Lung (tissue), 11 donors: ENCODE measurements at regions not wholly inside any gene's neighbourhood (a gene's known extent, or its start where the extent isn't known, plus 50 kb on each side); places are given as distances from the start of the nearest gene placed in this dataset.
A peak's percentile ranks its signal among the peaks of the same experiment; 100 is the strongest.
"Not testable (repeated sequence)": the region's sequence is repeated elsewhere in the genome, so short reads cannot be mapped to it uniquely, and the experiment has no call there.

Source experiments
- ATAC-seq: fragments of 200-7000 bp; cut with Tn5 transposase; one replicate; pipeline ENCODE4 v1.9.1; 2020; ENCODE audit warnings: moderate number of reproducible peaks; ENCODE audit not compliant: insufficient read depth, low FRiP score
- DNase-seq, 3 donors: peaks; one replicate each; pipeline ENCODE4 v3.0.0-alpha.2; 2013 to 2017
- H3K27ac ChIP-seq, 2 donors: one replicate each; pipeline ENCODE4 v1.5.1; 2013; ENCODE audit warnings: mild to moderate bottlenecking in 2 of 2, moderate library complexity in 2 of 2, control low read depth in 1 of 2, inconsistent platforms in 1 of 2, low read depth in 1 of 2, low read length in 1 of 2
- H3K27me3 ChIP-seq, 3 donors: one replicate each; pipeline ENCODE4 v1.5.1; 2013; ENCODE audit warnings: low read length in 2 of 3; ENCODE audit not compliant: control insufficient read depth in 3 of 3, insufficient read depth in 3 of 3
- H3K36me3 ChIP-seq, 4 donors: one replicate each; pipeline ENCODE4 v1.5.1; 2013; ENCODE audit warnings: low read length in 4 of 4, mild to moderate bottlenecking in 1 of 4, moderate library complexity in 1 of 4; ENCODE audit not compliant: control insufficient read depth in 4 of 4, insufficient read depth in 4 of 4
- H3K4me1 ChIP-seq, 5 donors: one replicate each; pipeline ENCODE4 v1.5.1; 2013; ENCODE audit warnings: low read length in 5 of 5, mild to moderate bottlenecking in 2 of 5, moderate library complexity in 1 of 5; ENCODE audit not compliant: control insufficient read depth in 5 of 5, insufficient read depth in 5 of 5
- H3K4me3 ChIP-seq: one replicate; pipeline ENCODE4 v1.5.1; 2013; ENCODE audit warnings: mild to moderate bottlenecking, control low read depth, moderate library complexity
- H3K9ac ChIP-seq, 2 donors: one replicate each; pipeline ENCODE4 v1.5.1; 2013; ENCODE audit warnings: low read length in 2 of 2, control low read depth in 1 of 2; ENCODE audit not compliant: insufficient read depth in 1 of 2
- H3K9me3 ChIP-seq, 4 donors: one replicate each; pipeline ENCODE4 v1.5.1; 2013; ENCODE audit warnings: low read length in 3 of 4, mild to moderate bottlenecking in 1 of 4, moderate library complexity in 1 of 4; ENCODE audit not compliant: control insufficient read depth in 4 of 4, insufficient read depth in 3 of 4
- CTCF ChIP-seq: IDR thresholded peaks from 2 replicates; pipeline ENCODE4 v1.5.1; 2012; ENCODE audit warnings: mild to moderate bottlenecking; ENCODE audit errors: control extremely low read depth, extremely low read depth
- WGBS, 2 donors: extraction: QIAGEN DNeasy Blood & Tissue Kit; methylation state at CpG; one replicate each; pipeline ENCODE4 v1.1.7; 2013; 5-methylcytosine and 5-hydroxymethylcytosine counted together
- donor health status: control.
- donor health status: control.
- donor health status: Bipolar disorder and iron deficiency.
- donor health status: healthy.
- donor health status: DM: yes; HTN: yes; CAD: no.

GRCh38 chr16:77111056-77111565 is 79.9 kb upstream of the MON1B start:
- Histone ChIP-seq H3K4me1 (peaks cover 0 to 9% (median 6%) of the 10 kb centered on the region in 5 donors), H3K9ac (no peak overlapping the region), H3K27me3 (no peaks in the 10 kb centered on the region), H3K9me3 (no peaks in the 10 kb centered on the region), H3K4me3 (no peak overlapping the region), H3K27ac (no peak overlapping the region), H3K36me3 (no peaks in the 10 kb centered on the region)
- DNase-seq (no peak), ATAC-seq (no peak)
- no peak for TF ChIP-seq CTCF
- 32 to 52% methylated on average over 2 of the region's 2 CpGs for WGBS, 2 donors

- Histone ChIP-seq H3K36me3 (no peaks in the 10 kb centered on the region), H3K27ac (no peak overlapping the region), H3K4me1 (peaks cover 0 to 11% (median 7%) of the 10 kb centered on the region in 5 donors), H3K9ac (no peak overlapping the region), H3K27me3 (no peaks in the 10 kb centered on the region), H3K9me3 (no peaks in the 10 kb centered on the region), H3K4me3 (no peak overlapping the region)
- peak; percentile 34 to 74 (median 61) for DNase-seq
- no peak for TF ChIP-seq CTCF
- no peak for ATAC-seq
- 73 to 78% methylated on average over 2 of the region's 2 CpGs for WGBS, 2 donors
Measured at GRCh38 chr16:77112746-77113145, 78.2 kb upstream of the MON1B start.

GRCh38 chr16:77113835-77114234 is 77.2 kb upstream of the MON1B start:
- no peak for TF ChIP-seq CTCF
- Histone ChIP-seq H3K27ac (no peak overlapping the region), H3K9ac (no peak overlapping the region), H3K27me3 (no peaks in the 10 kb centered on the region), H3K9me3 (no peaks in the 10 kb centered on the region), H3K4me3 (no peak overlapping the region), H3K4me1 (peaks cover 0 to 20% (median 7%) of the 10 kb centered on the region in 5 donors), H3K36me3 (no peaks in the 10 kb centered on the region)
- peak; percentile 34 to 74 (median 63) for DNase-seq
- 37 to 71% methylated on average over 3 of the region's 3 CpGs for WGBS, 2 donors
- ATAC-seq: no peak

- DNase-seq, H3K27me3 ChIP-seq, H3K4me3 ChIP-seq, H3K9me3 ChIP-seq, ATAC-seq, H3K27ac ChIP-seq, H3K36me3 ChIP-seq, H3K9ac ChIP-seq: not testable (repeated sequence)
- WGBS, 2 donors: 90 to 94% methylated on average over 4 of the region's 4 CpGs
- peaks cover 0 to 24% (median 7%) of the 10 kb centered on the region in 5 donors for H3K4me1 ChIP-seq
Measured at GRCh38 chr16:77114361-77114760, 76.6 kb upstream of the MON1B start.
